ENCODE measurements at regions not wholly inside any gene's neighbourhood (a gene's known extent, or its start where the extent isn't known, plus 50 kb on each side); places are given as distances from the start of the nearest gene placed in this dataset.

DNA sequence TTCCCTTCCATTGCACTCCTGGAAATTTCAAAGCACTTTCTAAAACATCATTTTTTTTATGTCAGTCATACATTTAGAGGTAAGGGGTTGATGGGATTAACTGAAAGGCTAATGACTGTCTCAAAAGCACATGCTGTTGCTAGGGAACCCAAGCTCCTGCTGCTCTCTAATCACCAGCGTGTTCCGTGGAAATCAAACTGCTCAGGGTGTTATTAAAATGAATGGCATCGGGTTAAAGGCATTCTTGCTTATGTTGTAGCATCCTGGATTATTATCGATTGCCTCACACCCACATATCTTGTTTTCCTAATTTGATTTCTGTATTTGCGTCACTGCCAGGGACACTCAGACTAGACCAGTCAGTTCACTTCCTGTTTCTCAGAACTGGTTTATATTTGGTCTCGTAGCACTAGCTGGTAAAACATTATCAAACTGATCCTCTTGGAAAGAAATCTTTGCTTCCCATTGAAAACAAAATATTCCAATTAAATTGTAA, 216.5 kb upstream of the MKLN1 start:
- DNase-seq (ENCODE audit: low spot score in 2 of 2) (no peak), FAIRE-seq (no peak)

DNA sequence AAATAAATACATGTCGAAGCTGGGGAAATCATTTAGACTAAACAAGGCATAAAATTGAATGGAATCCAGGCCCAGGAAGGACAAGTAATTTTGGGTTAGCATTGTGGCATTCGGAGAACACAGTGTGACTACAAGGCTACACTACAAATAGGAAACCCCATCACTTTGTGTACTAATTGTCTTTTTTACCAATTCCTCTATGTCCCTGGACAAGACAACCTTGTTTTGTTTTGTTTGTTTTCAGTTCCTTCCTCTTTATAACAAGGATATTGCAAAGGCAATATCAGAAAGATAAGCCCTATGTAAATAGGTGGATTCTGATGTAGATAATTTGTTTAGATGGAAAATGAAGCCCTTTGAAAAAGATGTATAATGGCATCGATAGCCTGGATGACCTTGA, 215.9 kb upstream of the MKLN1 start:
- FAIRE-seq (no peak), DNase-seq (ENCODE audit: low spot score in 2 of 2) (no peak)

DNA sequence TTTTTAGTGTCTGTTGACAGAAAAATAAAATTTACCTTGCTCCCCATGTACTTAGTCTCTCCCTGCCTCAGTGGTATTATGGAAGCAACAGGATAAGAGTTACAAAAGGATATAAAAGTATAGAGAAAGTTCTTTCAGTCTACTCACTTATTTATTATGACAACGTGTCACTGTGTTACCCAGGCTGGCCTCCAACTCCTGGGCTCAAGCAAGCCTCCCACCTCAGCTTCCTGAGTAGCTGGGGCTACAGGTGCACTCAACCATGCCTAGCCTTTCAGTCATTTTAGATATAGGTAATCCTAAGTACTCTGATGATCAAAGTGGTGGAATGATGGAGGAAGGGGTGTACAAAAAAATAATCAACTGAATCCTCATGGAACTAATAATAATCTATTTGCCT, 215.2 kb upstream of the MKLN1 start:
- no peak for FAIRE-seq
- no peak for DNase-seq (ENCODE audit: low spot score in 2 of 2)

DNA sequence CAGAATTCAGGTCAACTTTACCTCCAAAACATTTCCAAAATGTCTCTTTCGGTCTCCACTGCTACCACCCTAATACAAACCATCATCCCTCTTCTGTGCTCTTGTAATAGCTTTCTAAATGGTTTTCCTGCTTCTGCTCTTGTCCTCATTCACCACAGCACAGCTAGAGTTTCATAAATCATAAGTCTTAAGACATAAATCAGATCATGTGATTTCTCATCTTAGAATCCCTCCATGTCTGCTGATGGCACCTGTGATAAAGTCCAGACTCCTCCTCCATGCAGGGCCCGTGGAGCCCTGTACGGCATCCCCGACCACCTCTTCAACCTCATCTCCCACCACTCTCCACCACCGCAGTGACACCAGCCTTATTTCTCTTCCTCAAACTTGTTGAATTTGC, 212.3 kb upstream of the MKLN1 start:
- FAIRE-seq (no peak), DNase-seq (ENCODE audit: low spot score in 2 of 2) (no peak)

DNA sequence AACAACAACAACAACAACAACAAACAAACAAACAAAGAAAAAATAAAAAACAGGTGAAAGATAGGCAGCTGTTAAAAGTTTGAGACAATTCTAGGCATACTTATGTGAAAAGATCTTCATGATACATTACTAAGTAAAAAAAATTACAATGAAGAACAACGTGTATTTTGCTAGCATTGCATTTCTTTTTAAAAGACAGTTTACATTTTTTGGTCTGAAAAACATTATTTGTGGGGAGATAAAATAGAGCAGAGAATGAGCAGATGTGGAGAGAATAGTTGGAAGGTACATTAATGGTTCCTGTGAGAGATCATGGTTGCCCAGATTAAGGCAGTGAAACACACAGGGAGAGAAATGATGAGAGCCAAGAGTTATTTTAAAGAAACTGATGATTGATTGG, 210.2 kb upstream of the MKLN1 start:
- no peak for FAIRE-seq
- no peak for DNase-seq (ENCODE audit: low spot score in 2 of 2)

DNA sequence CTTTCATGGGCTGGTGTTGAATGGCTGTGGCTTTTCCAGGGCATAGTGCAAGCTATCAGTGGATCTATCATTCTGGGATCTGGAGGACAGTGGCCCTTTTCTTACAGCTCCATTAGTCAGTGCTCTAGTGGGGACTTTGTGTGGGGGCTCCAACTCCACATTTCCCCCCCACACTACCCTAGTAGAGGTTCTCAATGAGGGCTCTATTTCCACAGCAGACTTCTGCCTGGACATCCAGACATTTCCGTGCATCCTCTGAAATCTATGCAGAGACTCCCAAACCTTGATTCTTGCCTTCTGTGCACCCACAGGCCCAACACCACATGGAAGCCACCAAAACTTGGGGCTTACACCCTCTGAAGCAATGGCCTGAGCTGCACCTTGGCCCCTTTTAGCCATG, 208.3 kb upstream of the MKLN1 start:
- FAIRE-seq (no peak), DNase-seq (ENCODE audit: low spot score in 2 of 2) (no peak)

DNA sequence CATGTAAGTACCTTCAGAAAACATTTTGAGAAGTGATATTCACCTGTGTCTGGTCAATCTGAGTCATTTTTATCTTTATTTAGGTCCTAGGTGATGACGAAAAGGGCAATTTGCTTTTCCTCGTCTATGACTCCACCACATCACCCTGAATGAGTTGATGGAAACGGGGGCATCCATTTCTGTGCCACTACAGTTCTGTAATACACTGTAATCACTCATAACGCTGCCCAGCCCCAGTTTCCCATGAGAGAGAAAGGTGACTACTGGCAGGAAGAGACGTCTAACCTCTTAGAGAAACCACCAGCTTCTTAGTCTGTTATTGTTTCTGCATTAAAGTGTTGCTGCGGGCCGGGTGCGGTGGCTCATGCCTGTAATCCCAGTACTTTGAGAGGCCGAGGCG, 205.3 kb upstream of the MKLN1 start:
- DNase-seq (ENCODE audit: low spot score in 2 of 2) (no peak), FAIRE-seq (no peak)

DNA sequence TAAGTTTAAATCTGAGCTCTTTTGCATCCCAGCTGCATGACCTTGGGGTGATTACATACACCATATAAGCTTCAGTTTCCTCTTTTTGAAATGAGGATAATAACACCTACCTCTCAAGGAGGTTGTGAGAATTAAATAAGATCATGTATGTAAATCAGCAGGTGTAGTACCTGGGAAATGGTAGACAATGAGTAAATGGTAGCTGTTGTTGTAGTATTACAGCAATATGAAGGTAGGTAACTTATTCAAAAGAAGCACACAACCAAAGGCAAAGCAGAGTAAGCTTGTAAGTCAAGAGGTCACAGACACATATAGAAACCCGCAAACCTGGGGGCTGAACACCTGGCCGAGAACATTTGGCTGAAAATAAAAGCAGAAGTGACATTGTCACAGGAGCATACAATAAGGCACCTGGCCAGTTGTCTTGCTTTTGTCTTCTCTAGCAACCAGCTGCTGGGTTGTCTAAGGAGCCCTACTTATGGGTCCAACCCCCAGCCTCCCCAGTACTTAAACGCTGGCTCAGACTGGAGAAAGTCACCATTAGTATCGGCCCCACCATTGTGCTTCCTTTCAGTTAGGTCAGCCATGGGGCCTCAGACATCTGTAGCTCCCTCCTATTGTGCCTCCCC, 203.6 kb upstream of the MKLN1 start:
- DNase-seq (ENCODE audit: low spot score in 2 of 2) = no peak

DNA sequence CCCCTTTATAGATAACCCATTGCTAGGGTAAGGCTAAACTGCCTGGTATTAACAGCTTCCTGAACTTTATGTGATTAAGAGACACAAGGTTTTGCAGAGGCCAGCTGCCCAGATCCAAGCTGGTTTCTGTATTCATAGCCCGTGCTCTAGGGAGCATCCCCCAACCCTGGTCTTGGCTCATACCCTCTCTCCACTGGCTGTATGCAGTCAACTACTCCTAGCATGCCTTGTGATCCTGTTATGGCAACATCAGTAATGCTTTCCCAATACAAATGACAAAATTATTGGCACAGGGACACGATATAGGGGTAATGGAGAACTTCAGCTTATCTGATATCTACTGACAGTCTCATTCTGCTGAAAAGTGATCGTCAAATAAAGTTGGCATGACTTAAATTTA, 202.8 kb upstream of the MKLN1 start:
- FAIRE-seq = no peak
- DNase-seq (ENCODE audit: low spot score in 2 of 2) = no peak

More for the DNA sequence above, 203.6 kb upstream of the MKLN1 start:
- FAIRE-seq = no peak

DNA sequence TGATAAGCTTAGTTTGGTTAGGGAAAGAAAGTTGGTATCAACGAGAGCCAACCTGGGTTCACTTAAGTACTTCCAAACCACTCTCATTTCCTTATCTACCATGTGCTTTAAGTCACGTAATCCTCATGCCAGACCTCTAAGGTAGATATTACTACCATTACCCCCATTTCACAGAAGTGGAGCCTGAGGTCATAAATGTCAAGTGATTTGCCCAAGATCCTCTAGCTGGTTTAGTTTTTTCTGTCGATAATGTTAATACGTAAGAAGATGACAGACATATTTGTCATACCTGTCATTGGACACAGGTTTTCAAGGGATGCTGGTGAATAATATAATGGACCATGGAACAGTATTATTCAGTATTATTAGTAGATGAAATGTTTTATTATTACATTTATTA, 197.4 kb upstream of the MKLN1 start:
- FAIRE-seq (no peak), DNase-seq (ENCODE audit: low spot score in 2 of 2) (no peak)

DNA sequence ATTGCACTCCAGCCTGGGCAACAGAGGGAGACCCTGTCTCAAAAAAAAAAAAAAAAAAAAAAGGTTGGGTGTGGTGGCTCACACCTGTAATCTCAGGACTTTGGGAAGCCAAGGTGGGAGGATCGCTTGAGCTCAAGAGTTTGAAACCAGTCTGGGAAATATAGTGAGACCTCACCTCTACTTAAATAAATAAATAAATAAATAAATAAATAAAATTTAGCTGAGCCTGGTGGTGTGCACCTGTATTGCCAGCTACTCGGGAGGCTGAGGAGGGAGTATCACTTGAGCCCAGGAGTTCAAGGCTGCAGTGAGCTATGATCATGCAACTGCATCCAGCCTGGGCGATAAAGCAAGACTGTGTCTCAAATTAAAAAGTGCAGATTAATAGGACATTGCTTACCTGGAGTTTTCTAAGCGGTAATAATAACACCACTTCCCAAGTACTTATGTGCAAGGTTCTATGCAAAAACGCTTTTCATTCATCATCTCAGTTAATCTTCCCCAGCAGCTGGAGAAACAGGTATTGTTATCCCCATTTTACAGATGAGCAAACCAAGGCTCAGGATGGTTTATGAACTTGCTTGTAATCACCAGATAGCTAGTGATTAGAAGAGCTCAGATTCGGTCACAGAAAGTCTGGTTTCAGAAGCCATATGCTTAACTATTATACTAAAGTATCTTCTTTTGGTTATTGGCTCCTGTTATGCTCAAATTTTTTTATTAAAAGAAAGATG, 196.5 kb upstream of the MKLN1 start:
- no peak for FAIRE-seq

DNA sequence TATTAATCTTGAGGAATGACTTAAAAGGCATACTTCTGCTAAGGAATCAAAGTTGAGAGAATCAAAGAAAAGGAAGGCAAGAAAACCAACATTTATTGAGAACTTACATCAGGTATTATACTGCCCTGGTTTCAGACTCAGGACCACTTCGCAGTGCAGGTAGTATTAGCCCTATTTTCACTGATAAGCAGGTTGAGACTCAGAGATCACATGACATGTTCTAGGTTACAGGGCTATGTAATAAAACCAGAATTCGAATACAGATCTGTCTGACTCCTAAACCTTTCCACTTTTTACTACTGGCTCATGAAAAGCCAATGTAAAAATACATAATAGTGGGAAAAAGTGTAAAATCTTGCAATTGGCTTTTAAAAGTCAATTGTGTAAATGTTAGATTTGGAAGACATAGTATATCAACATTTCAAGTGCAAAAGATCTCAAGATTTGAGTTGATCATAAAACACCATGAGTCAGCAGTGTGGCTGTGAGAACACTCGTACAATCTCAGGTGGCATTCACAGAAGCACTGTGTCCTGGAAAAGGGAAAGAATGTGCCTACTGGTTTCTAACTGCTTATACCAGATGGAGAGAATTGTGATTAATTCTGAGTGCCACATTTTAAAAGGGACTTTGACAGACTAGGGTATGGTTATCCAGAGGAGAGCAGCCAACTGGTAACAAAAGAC, 195.8 kb upstream of the MKLN1 start:
- no peak for FAIRE-seq
- DNase-seq (ENCODE audit: low spot score in 2 of 2) = no peak

More for the DNA sequence above, 196.5 kb upstream of the MKLN1 start:
- no peak for DNase-seq (ENCODE audit: low spot score in 2 of 2)

DNA sequence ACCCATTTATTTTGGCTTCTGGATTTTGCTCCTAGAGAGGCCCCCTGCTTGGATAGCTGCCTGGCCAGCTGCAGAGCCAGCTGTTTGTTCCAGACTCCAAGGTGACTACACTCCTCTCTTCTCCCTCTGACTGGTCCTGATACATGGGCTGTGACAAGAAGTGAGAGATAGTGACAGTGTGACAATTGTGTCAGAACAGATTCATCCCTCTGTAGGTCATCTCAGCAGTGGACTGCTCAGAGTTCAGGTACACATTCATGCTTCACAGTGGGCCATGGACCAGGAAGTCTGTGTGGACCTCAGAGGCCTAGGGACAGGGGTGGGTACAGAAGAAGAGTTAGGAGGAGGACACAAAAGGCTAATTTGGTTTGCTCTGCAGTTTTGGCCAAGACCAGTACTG, 188.2 kb upstream of the MKLN1 start:
- DNase-seq (ENCODE audit: low spot score in 2 of 2) (no peak), FAIRE-seq (no peak)

DNA sequence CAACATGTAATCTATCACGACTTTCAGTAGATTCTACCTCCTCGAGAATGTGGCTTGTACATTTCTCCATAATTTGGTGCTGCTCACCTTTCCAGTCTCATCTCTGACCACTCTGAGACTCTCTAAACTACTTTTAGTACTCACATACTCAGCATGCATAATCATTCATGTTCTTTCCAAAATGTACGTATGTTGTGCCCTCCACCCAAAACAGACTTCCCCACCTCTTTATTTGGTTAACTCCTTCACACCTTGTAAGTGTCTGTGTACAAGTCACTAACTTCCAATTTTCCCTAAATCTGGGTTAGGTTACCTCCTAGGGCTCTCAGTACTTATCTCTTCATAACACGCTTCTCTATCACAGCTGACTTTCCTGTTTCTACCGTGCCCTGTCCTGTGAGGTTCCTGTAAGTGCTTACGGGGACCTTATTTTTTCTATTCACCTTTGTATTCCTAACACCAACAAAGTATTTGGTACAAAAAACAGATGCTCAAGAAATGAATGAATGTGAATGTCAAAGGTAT, 186.2 kb upstream of the MKLN1 start:
- DNase-seq (ENCODE audit: low spot score in 2 of 2) (no peak), FAIRE-seq (no peak)

DNA sequence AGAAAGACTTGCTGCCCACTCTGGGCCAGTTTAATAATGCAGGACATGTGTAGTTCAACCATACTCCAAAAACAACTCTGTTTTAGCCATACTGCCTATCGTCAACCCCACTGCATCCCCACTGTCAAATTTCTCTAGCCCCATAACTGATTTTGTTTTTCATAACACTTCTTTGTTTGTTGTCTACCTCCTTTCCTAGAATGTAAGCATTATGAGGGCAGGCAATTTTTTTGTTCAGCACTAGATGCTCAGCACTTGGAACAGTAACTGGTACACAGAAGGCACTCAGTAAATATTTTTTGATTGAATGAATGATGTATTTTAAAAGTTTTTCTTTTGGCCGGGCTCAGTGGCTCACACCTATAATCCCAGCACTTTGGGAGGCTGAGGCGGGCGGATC, 183.8 kb upstream of the MKLN1 start:
- DNase-seq (ENCODE audit: low spot score in 2 of 2) (no peak), FAIRE-seq (no peak)

DNA sequence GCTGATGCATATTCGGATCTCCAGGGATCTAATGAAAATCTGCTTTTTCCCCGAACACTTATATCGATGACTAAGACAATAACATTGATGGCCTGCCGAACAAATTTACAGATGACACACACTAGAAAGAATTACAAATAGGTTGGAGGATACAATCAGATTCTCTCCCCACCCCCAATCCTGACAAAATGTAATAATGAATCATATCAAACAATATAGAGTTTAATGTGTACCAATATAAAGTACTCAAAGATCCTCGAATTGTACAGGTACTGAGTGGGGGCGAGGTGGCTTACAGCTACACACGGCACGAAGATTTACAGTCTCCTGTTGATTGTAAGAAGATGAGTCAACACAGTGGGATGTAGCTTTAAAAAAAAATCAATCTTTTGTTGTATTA, 182.7 kb upstream of the MKLN1 start:
- DNase-seq (ENCODE audit: low spot score in 2 of 2) (no peak), FAIRE-seq (no peak)

DNA sequence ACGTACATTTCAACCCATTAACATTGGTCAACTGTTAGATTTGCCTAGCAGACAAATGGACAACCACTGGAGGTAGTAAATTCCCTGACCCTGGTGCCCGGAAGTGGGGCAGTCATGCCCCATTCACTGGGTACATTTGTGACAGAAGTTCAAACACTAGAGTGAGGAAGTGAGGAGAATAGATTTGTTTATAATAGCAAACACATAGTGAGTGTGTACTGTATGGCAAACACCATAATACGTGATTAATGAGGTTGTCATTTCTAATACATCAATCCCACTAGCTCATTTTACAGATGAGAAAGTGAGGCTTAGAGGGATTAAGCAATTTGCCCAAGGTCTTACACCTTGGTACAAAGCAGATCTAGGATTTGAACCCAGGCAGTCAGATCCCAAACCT, 181.9 kb upstream of the MKLN1 start:
- no peak for FAIRE-seq
- DNase-seq (ENCODE audit: low spot score in 2 of 2) = no peak

DNA sequence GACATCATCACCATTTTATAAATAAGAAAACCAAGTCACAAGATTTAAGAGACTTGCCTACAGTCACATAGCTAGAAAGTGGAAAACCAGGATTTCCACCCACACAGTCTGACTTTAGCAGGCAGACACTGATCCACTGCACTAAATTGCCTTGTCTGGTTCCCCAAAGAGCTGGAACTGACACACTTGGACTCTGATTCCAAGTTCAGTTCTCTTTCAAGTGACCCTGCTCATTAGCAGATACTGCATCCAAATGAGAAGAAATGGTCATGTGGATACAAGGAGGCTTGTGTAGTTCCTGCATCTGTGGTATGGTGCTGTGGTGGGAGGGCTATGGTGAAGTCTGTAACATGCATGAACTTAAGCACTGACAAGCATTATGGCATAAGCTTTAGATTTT, 180.1 kb upstream of the MKLN1 start:
- FAIRE-seq = no peak
- no peak for DNase-seq (ENCODE audit: low spot score in 2 of 2)

DNA sequence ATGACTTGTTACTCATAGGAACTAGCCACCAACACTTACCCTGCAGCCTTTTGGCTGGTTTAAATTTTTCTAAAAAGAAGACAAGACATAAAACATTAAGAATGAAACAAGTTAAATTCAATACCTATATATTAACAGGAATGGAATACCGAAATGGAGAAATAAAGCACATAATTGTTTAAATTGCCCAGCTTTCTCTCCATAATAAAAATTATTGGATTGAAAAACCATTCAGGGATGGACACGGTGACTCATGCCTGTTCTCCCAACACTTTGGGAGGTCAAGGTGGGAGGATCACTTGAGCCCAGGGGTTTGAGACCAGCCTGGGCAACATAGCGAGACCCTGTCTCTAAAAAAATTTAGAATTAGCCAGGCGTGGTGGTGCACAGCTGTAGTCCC, 179.4 kb upstream of the MKLN1 start:
- DNase-seq (ENCODE audit: low spot score in 2 of 2) (no peak), FAIRE-seq (no peak)

DNA sequence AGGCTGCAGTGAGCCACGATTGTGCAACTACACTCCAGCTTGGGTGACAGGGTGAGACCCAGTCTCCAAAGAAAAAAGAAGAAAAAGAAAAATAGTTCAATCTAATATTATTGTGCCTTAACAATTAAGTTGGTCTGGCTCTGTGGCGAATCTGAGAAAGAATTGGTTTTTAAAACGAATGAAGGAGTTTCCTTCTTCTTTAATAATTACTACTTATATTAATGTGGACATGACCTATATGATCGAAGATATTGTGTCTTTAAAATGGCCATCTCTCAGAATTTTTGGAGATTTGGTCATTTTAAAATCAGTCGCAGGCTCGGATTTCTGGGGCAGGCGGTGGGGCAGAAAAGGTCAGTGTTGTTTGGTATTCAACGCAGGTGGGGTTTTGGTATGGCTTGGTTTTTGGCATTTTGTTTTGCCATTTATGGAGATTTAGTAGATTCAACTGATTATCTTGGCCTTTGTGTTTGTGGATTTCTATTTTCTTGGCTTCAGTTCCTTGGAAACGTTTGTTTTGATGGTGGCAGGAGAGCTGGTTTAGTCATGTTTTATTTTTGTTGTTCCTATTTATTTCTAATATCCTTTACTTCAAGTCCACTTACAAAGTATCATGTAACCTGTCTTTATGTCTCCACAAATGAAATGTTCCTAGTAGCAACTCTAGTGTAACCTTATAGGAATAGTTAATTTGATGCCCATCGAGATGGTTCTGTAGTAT, 178.8 kb upstream of the MKLN1 start:
- no peak for DNase-seq (ENCODE audit: low spot score in 2 of 2)
- no peak for FAIRE-seq

DNA sequence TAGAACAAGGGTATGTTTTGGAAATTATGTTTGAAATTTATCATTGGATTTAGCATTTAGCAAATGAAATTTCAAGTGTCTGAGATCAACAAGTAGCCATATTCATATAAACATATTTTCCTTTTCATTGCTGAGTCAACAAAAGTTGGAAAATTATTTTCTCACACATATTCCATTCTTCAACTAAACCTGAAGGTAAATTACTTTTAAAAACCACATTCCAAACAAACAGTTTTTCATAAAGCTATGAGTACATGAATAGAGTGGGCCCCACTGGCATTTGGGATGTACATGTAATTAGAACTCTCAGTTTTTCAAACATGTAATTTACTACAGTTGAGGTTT, 178.3 kb upstream of the MKLN1 start:
- FAIRE-seq = no peak
- no peak for DNase-seq (ENCODE audit: low spot score in 2 of 2)

All from frontal cortex (tissue), 3 donors.